Pancreas (tissue), 10 donors: ENCODE measurements at regions not wholly inside any gene's neighbourhood (a gene's known extent, or its start where the extent isn't known, plus 50 kb on each side); places are given as distances from the start of the nearest gene placed in this dataset.

ENCODE experiments used
- ATAC-seq, 4 donors: fragments of 200-7000 bp; cut with Tn5 transposase; one replicate each; pipeline versions ENCODE4 v1.8.0 to v1.9.1; 2020; ENCODE audit warnings: mild to moderate bottlenecking in 4 of 4, moderate library complexity in 4 of 4
- DNase-seq, 6 donors: peaks; one replicate each; pipeline ENCODE4 v3.0.0-alpha.2; 2020
- FAIRE-seq: peaks from 2 replicates; lab custom pipeline; 2012; peaks lifted over from hg19 to GRCh38; lab: Jason Lieb, UNC
- H3K27ac ChIP-seq, 4 donors: fragments of 200-600 bp; sonication (generic); 1 replicate in 3 of 4; 2 replicates in 1 of 4; pipeline versions ENCODE4 v1.5.0 to v1.8.0; 2020
- H3K27me3 ChIP-seq, 4 donors: fragments of 200-600 bp; one replicate each; pipeline ENCODE4 v1.8.0; 2021
- H3K36me3 ChIP-seq, 3 donors: fragments of 200-600 bp; sonication (generic) in 1 of 3; one replicate each; pipeline versions ENCODE4 v1.5.0 to v1.8.0; 2020 to 2021
- H3K4me1 ChIP-seq, 3 donors: fragments of 200-600 bp; one replicate each; pipeline ENCODE4 v1.8.0; 2021
- H3K4me3 ChIP-seq, 4 donors: fragments of 200-600 bp; sonication (generic) in 2 of 4; one replicate each; pipeline versions ENCODE4 v1.5.0 to v1.8.0; 2020 to 2021
- H3K9me3 ChIP-seq, 4 donors: fragments of 200-600 bp; one replicate each; pipeline ENCODE4 v1.8.0; 2021
- CTCF ChIP-seq, 4 donors: fragments of 200-600 bp; sonication (generic) in 3 of 4; IDR thresholded peaks; one replicate each; pipeline versions ENCODE4 v1.5.0 to v1.8.0; 2021; ENCODE audit warnings: antibody characterized with exemption in 4 of 4
- WGBS, 2 donors: extraction: QIAGEN DNeasy Blood & Tissue Kit; methylation state at CpG; one replicate each; pipeline ENCODE4 v1.1.7; 2013; 5-methylcytosine and 5-hydroxymethylcytosine counted together
- intact Hi-C, 3 donors: fragments of 100-400 bp; cut with DNase I; formaldehyde crosslinking; loops; one replicate each; pipeline versions ENCODE4 v1.11.1 to v1.14.2; 2022
- donor health status: healthy with polysubstance abuse.
- donor health status: DM: no; HTN: no; CAD: no; lungs with moderate emphysema.
- donor health status: DM: no; HTN: no; CAD: no.
- donor health status: control.
- donor health status: control.
- donor health status: Bipolar disorder and iron deficiency.
- donor health status: DM: yes; HTN: yes; CAD: no.
- donor health status: DM: no; HTN: no; CAD: no.
- donor health status: DM: no; HTN: no; CAD: no.
- donor health status: DM: yes; HTN: yes; CAD: no.

GRCh38 chr5:109986726-109987125 is 297.0 kb downstream of the MAN2A1 start:
- 51 to 69% methylated on average over 2 of the region's 2 CpGs for WGBS, 2 donors
- H3K36me3 ChIP-seq, result no peaks in the 10 kb centered on the region

GRCh38 chr5:109987355-109987754 is 297.6 kb downstream of the MAN2A1 start:
- no peak overlapping the region for H3K27ac ChIP-seq

More at GRCh38 chr5:109986726-109987125, 297.0 kb downstream of the MAN2A1 start:
- intact Hi-C loops, result no loop called here
- H3K27me3 ChIP-seq, result no peaks in the 10 kb centered on the region
- H3K4me1 ChIP-seq, result no peaks in the 10 kb centered on the region
- TF ChIP-seq CTCF (IDR thresholded peaks at IDR 0.05), result no peak
- H3K27ac ChIP-seq, result no peak overlapping the region
- FAIRE-seq (no peak), DNase-seq (no peak), ATAC-seq (no peak)
- no peak overlapping the region for H3K4me3 ChIP-seq
- H3K9me3 ChIP-seq, result no peaks in the 10 kb centered on the region

GRCh38 chr5:109987970-109988369 is 298.2 kb downstream of the MAN2A1 start:
- intact Hi-C loops, result no loop called here
- no peaks in the 10 kb centered on the region for H3K36me3 ChIP-seq
- ATAC-seq (peak in 1 of 4 donors; percentile 61), DNase-seq (no peak), FAIRE-seq (no peak)
- no peaks in the 10 kb centered on the region for H3K27me3 ChIP-seq
- H3K4me3 ChIP-seq, result no peak overlapping the region
- TF ChIP-seq CTCF (IDR thresholded peaks at IDR 0.05), result no peak
- H3K4me1 ChIP-seq, result no peaks in the 10 kb centered on the region
- no peaks in the 10 kb centered on the region for H3K9me3 ChIP-seq
- 18 to 33% methylated on average over 2 of the region's 2 CpGs for WGBS, 2 donors
- H3K27ac ChIP-seq, result no peak overlapping the region

More at GRCh38 chr5:109987355-109987754, 297.6 kb downstream of the MAN2A1 start:
- intact Hi-C loops, result no loop called here
- H3K9me3 ChIP-seq, result no peaks in the 10 kb centered on the region
- no peak for DNase-seq
- ATAC-seq, result no peak
- no peak overlapping the region for H3K4me3 ChIP-seq
- 0% methylated on average over 1 of the region's 1 CpG for WGBS, 2 donors
- no peak for FAIRE-seq
- H3K4me1 ChIP-seq, result no peaks in the 10 kb centered on the region
- no peaks in the 10 kb centered on the region for H3K36me3 ChIP-seq
- no peaks in the 10 kb centered on the region for H3K27me3 ChIP-seq
- TF ChIP-seq CTCF (IDR thresholded peaks at IDR 0.05), result no peak

GRCh38 chr5:109989161-109989560 is 299.4 kb downstream of the MAN2A1 start:
- intact Hi-C loops, result no loop called here
- FAIRE-seq (no peak), DNase-seq (no peak), ATAC-seq (no peak)
- no peaks in the 10 kb centered on the region for H3K27me3 ChIP-seq
- H3K36me3 ChIP-seq, result no peaks in the 10 kb centered on the region
- H3K9me3 ChIP-seq, result no peaks in the 10 kb centered on the region
- no peaks in the 10 kb centered on the region for H3K4me1 ChIP-seq
- H3K27ac ChIP-seq, result no peak overlapping the region
- TF ChIP-seq CTCF (IDR thresholded peaks at IDR 0.05), result no peak
- 78 to 83% methylated on average over 7 of the region's 7 CpGs for WGBS, 2 donors
- no peak overlapping the region for H3K4me3 ChIP-seq

GRCh38 chr5:109989994-109990722 is 300.4 kb downstream of the MAN2A1 start:
- DNase-seq (no peak), FAIRE-seq (no peak), ATAC-seq (peak in 1 of 4 donors; percentile 31)
- Histone ChIP-seq H3K36me3 (no peaks in the 10 kb centered on the region), H3K27ac (no peak overlapping the region), H3K4me3 (no peak overlapping the region), H3K27me3 (no peaks in the 10 kb centered on the region), H3K4me1 (no peaks in the 10 kb centered on the region), H3K9me3 (no peaks in the 10 kb centered on the region)
- no peak for TF ChIP-seq CTCF (IDR thresholded peaks at IDR 0.05)
- WGBS, 2 donors, result 65 to 70% methylated on average over 4 of the region's 4 CpGs
- intact Hi-C loops, result no loop called here
